PC-9 (cell line): ENCODE measurements at regions not wholly inside any gene's neighbourhood (a gene's known extent, or its start where the extent isn't known, plus 50 kb on each side); places are given as distances from the start of the nearest gene placed in this dataset.
A peak's percentile ranks its signal among the peaks of the same experiment; 100 is the strongest.

Source experiments
- BruUV-seq: library from RNA; stranded (reverse); fragments of 400-500 nt; replicated peaks from 2 replicates; lab custom pipeline; 2021; lab: Mats Ljungman, UMichigan
- CTCF ChIA-PET: fragments of 300-600 bp; sonication (Branson Sonifier 250); formaldehyde crosslinking; loops from one replicate; lab custom pipeline; 2022; ENCODE audit warnings: antibody characterized with exemption; lab: Charles Lee
- POLR2A ChIA-PET: fragments of 300-600 bp; sonication (Branson Sonifier 250); formaldehyde crosslinking; loops from one replicate; lab custom pipeline; 2022; ENCODE audit warnings: antibody characterized with exemption; ENCODE audit not compliant: unreplicated experiment; lab: Charles Lee
- DNase-seq, 2 experiments: peaks; one replicate each; pipeline versions ENCODE4 v3.0.0 to v3.0.0-alpha.2; 2015 to 2022; ENCODE audit warnings: mixed read lengths in 1 of 2
- H2AFZ ChIP-seq: fragments of 200-600 bp; sonication (generic); 2 replicates; pipeline ENCODE4 v1.8.1; 2017; ENCODE audit warnings: antibody characterized with exemption
- H3F3A ChIP-seq: fragments of 200-600 bp; sonication (generic); 2 replicates; pipeline ENCODE4 v1.8.1; 2017; ENCODE audit warnings: antibody characterized with exemption, mild to moderate bottlenecking, low read depth; ENCODE audit not compliant: insufficient read depth
- H3K27ac ChIP-seq: fragments of 200-600 bp; sonication (generic); 2 replicates; pipeline ENCODE4 v1.6.1; 2016; ENCODE audit warnings: mixed run types
- H3K27me3 ChIP-seq: fragments of 200-600 bp; sonication (generic); 2 replicates; pipeline ENCODE4 v1.6.1; 2016; ENCODE audit warnings: low read depth, mixed run types; ENCODE audit not compliant: insufficient read depth
- H3K36me3 ChIP-seq: fragments of 200-600 bp; sonication (generic); 2 replicates; pipeline ENCODE4 v1.6.1; 2016; ENCODE audit warnings: low read depth, mixed run types
- H3K4me1 ChIP-seq: fragments of 200-600 bp; sonication (generic); replicated peaks from 2 replicates; pipeline ENCODE4 v1.6.1; 2016; ENCODE audit warnings: mixed run types; ENCODE audit not compliant: insufficient read depth
- H3K4me2 ChIP-seq: fragments of 200-600 bp; sonication (generic); 2 replicates; pipeline ENCODE4 v1.6.1; 2017; ENCODE audit warnings: mixed run types
- H3K4me3 ChIP-seq: fragments of 200-600 bp; sonication (generic); 2 replicates; pipeline ENCODE4 v1.6.1; 2016; ENCODE audit warnings: mixed run types
- H3K79me2 ChIP-seq: fragments of 200-600 bp; sonication (generic); 2 replicates; pipeline ENCODE4 v1.6.1; 2017; ENCODE audit warnings: low read depth, mixed run types
- H3K9me2 ChIP-seq: fragments of 200-600 bp; sonication (generic); 2 replicates; pipeline ENCODE4 v1.8.1; 2017; ENCODE audit warnings: mild to moderate bottlenecking; ENCODE audit not compliant: insufficient read depth
- H3K9me3 ChIP-seq: fragments of 200-600 bp; sonication (generic); 2 replicates; pipeline ENCODE4 v1.8.1; 2016; ENCODE audit warnings: low read depth; ENCODE audit not compliant: insufficient read depth
- H4K20me1 ChIP-seq: fragments of 200-600 bp; sonication (generic); 2 replicates; pipeline ENCODE4 v1.8.1; 2017; ENCODE audit not compliant: insufficient read depth
- CTCF ChIP-seq: fragments of 200-600 bp; sonication (generic); conservative IDR thresholded peaks from 2 replicates; pipeline ENCODE4 v1.6.1; 2017; ENCODE audit warnings: mixed run types, antibody characterized with exemption, mild to moderate bottlenecking, moderate library complexity
- EZH2 ChIP-seq: fragments of 200-600 bp; sonication (generic); IDR thresholded peaks from 2 replicates; pipeline ENCODE4 v1.8.0; 2017; ENCODE audit warnings: antibody characterized with exemption, low read depth
- intact Hi-C: fragments of 100-400 bp; cut with micrococcal nuclease; formaldehyde crosslinking; loops from one replicate; pipeline ENCODE4 v1.10.0; 2022; ENCODE audit not compliant: unreplicated experiment

GRCh38 chrX:107549504-107549903 is 78.8 kb upstream of the PRPS1 start:
- peak in 1 of 2 experiments; percentile 47 for DNase-seq
- H4K20me1 ChIP-seq, result no peaks in the 10 kb centered on the region
- H3K27me3 ChIP-seq, result no peaks in the 10 kb centered on the region
- H3K9me2 ChIP-seq, result no peaks in the 10 kb centered on the region
- no peaks in the 10 kb centered on the region for H3K9me3 ChIP-seq
- H3K4me2 ChIP-seq, result no peak overlapping the region
- H2AFZ ChIP-seq, result no peak overlapping the region
- no peak overlapping the region for H3K4me3 ChIP-seq
- intact Hi-C loops, result no loop called here
- BruUV-seq, result no TSS peak
- POLR2A ChIA-PET, result no interaction called here
- TF ChIP-seq CTCF (no peak), EZH2 (no peak)
- H3K36me3 ChIP-seq, result no peaks in the 10 kb centered on the region
- no peak overlapping the region for H3K27ac ChIP-seq
- no peaks in the 10 kb centered on the region for H3K79me2 ChIP-seq
- no peaks in the 10 kb centered on the region for H3K4me1 ChIP-seq
- no peaks in the 10 kb centered on the region for H3F3A ChIP-seq
- CTCF ChIA-PET, result no interaction called here

GRCh38 chrX:107551546-107551945 is 76.8 kb upstream of the PRPS1 start:
- Histone ChIP-seq H3K36me3 (no peaks in the 10 kb centered on the region), H3K9me2 (no peaks in the 10 kb centered on the region), H3K9me3 (no peaks in the 10 kb centered on the region), H3K4me2 (no peak overlapping the region), H3K4me3 (no peak overlapping the region), H3K79me2 (no peaks in the 10 kb centered on the region), H4K20me1 (no peaks in the 10 kb centered on the region), H3F3A (no peaks in the 10 kb centered on the region), H2AFZ (no peak overlapping the region), H3K27ac (no peak overlapping the region), H3K4me1 (no peaks in the 10 kb centered on the region), H3K27me3 (no peaks in the 10 kb centered on the region)
- ChIA-PET CTCF (no interaction called here), POLR2A (no interaction called here)
- no peak for DNase-seq
- intact Hi-C loops, result no loop called here
- BruUV-seq, result no TSS peak
- TF ChIP-seq CTCF, result no peak
- TF ChIP-seq EZH2, result no peak

GRCh38 chrX:107552930-107553329 is 75.4 kb upstream of the PRPS1 start:
- ChIA-PET CTCF (no interaction called here), POLR2A (interaction anchor here (0.7 kb wide), 1 partner anchor 11 kb away, joined by 6 read pairs; no protein-coding TSS in a partner anchor)
- Histone ChIP-seq H3K4me1 (no peaks in the 10 kb centered on the region), H3F3A (no peaks in the 10 kb centered on the region), H3K4me3 (no peak overlapping the region), H3K36me3 (no peaks in the 10 kb centered on the region), H3K79me2 (no peaks in the 10 kb centered on the region), H3K4me2 (no peak overlapping the region), H3K27ac (no peak overlapping the region), H3K27me3 (no peaks in the 10 kb centered on the region), H3K9me2 (no peaks in the 10 kb centered on the region), H4K20me1 (no peaks in the 10 kb centered on the region), H3K9me3 (no peaks in the 10 kb centered on the region), H2AFZ (no peak overlapping the region)
- no TSS peak for BruUV-seq
- TF ChIP-seq EZH2 (no peak), CTCF (no peak)
- intact Hi-C loops, result no loop called here
- DNase-seq, result no peak
